OCI-LY7 (cell line): ENCODE measurements at regions not wholly inside any gene's neighbourhood (a gene's known extent, or its start where the extent isn't known, plus 50 kb on each side); places are given as distances from the start of the nearest gene placed in this dataset.

ENCODE experiments used
- BruUV-seq: library from RNA; stranded (reverse); fragments of 400-500 nt; replicated peaks from 2 replicates; lab custom pipeline; 2021; lab: Mats Ljungman, UMichigan
- CTCF ChIA-PET: fragments of 300-600 bp; sonication (Branson Sonifier 250); formaldehyde crosslinking; loops from one replicate; lab custom pipeline; 2022; ENCODE audit warnings: antibody characterized with exemption; ENCODE audit not compliant: unreplicated experiment; lab: Charles Lee
- POLR2A ChIA-PET: fragments of 300-600 bp; sonication (Branson Sonifier 250); formaldehyde crosslinking; loops from one replicate; lab custom pipeline; 2022; ENCODE audit warnings: antibody characterized with exemption; lab: Charles Lee
- DNase-seq: peaks from one replicate; pipeline ENCODE4 v3.0.0-alpha.2; 2015; ENCODE audit warnings: low spot score
- H2AFZ ChIP-seq: fragments of 200-600 bp; sonication (generic), shearing (Covaris generic); 2 replicates; pipeline ENCODE4 v1.6.1; 2014; ENCODE audit warnings: mild to moderate bottlenecking, antibody characterized with exemption, low read length, moderate library complexity
- H3K27ac ChIP-seq: fragments of 200-600 bp; sonication (generic); 2 replicates; pipeline ENCODE4 v1.5.1; 2014; ENCODE audit warnings: mixed run types, low read depth, mild to moderate bottlenecking, moderate library complexity, low read length, inconsistent platforms; ENCODE audit not compliant: poor library complexity, severe bottlenecking
- H3K36me3 ChIP-seq: fragments of 200-600 bp; sonication (generic); 2 replicates; pipeline ENCODE4 v1.6.1; 2014; ENCODE audit warnings: mild to moderate bottlenecking, antibody characterized with exemption, low read length, moderate library complexity, mixed read lengths; ENCODE audit not compliant: insufficient read depth
- H3K4me1 ChIP-seq: fragments of 200-600 bp; sonication (generic); 2 replicates; pipeline ENCODE4 v1.5.1; 2014; ENCODE audit warnings: mild to moderate bottlenecking, low read length; ENCODE audit not compliant: insufficient read depth, poor library complexity, severe bottlenecking
- H3K4me2 ChIP-seq: fragments of 200-600 bp; sonication (generic); 2 replicates; pipeline ENCODE4 v1.6.1; 2014; ENCODE audit warnings: mild to moderate bottlenecking, low read length
- H3K4me3 ChIP-seq: fragments of 200-600 bp; sonication (generic); 2 replicates; pipeline ENCODE4 v1.5.1; 2014; ENCODE audit warnings: mild to moderate bottlenecking, low read depth, low read length; ENCODE audit not compliant: poor library complexity, severe bottlenecking
- H3K79me2 ChIP-seq: fragments of 200-600 bp; sonication (generic); 2 replicates; pipeline ENCODE4 v1.6.1; 2016; ENCODE audit warnings: low read depth, mild to moderate bottlenecking, low read length, moderate library complexity, mixed read lengths; ENCODE audit not compliant: insufficient read depth
- H3K9me2 ChIP-seq: fragments of 200-600 bp; sonication (generic); 2 replicates; pipeline ENCODE4 v1.6.1; 2016; ENCODE audit warnings: mild to moderate bottlenecking, low read length, mixed read lengths; ENCODE audit not compliant: insufficient read depth
- H3K9me3 ChIP-seq: fragments of 200-600 bp; sonication (generic); 2 replicates; pipeline ENCODE4 v1.6.1; 2014; ENCODE audit warnings: mild to moderate bottlenecking, mixed run types, low read length, mixed read lengths
- H4K20me1 ChIP-seq: fragments of 200-600 bp; sonication (generic); 2 replicates; pipeline ENCODE4 v1.6.1; 2014; ENCODE audit warnings: mild to moderate bottlenecking, antibody characterized with exemption, low read length, moderate library complexity, mixed read lengths; ENCODE audit not compliant: insufficient read depth
- EZH2phosphoT487 ChIP-seq: fragments of 200-600 bp; sonication (generic); IDR thresholded peaks from 2 replicates; pipeline ENCODE4 v1.6.1; 2018; ENCODE audit warnings: low read depth, borderline replicate concordance, mild to moderate bottlenecking, mixed run types, antibody characterized with exemption, low read length, moderate library complexity, mixed read lengths
- intact Hi-C: fragments of 100-400 bp; cut with micrococcal nuclease; formaldehyde crosslinking; loops from one replicate; pipeline ENCODE4 v1.10.0; 2022; ENCODE audit not compliant: unreplicated experiment
- TF ChIP-seq, protein P1 (sequence below): fragments of 200-600 bp; sonication (generic); conservative IDR thresholded peaks from 2 replicates; pipeline ENCODE4 v1.5.1; 2014; ENCODE audit warnings: mild to moderate bottlenecking, antibody characterized with exemption, low read length, moderate library complexity, mixed read lengths

DNA sequence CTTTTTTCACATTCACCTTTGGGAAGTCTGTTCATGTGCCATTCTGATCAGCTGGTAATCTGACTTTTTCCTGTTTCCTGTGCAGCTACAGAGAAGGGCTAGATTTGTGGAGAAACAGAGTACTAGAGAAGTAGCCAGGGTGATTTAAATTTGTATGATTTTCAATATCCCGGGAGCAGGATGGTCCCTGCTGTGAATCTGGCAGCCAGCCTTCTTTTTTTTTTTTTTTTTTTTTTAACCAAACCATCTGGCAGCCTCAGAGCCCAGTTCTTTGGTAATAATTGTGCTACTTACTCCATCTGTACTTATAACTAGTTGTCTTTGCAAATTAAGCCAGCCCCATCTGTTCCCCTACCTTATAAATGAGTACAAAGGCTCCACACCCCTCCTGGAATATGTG is 248.6 kb upstream of the DEPDC1 start:
- TF ChIP-seq, protein P1, sequence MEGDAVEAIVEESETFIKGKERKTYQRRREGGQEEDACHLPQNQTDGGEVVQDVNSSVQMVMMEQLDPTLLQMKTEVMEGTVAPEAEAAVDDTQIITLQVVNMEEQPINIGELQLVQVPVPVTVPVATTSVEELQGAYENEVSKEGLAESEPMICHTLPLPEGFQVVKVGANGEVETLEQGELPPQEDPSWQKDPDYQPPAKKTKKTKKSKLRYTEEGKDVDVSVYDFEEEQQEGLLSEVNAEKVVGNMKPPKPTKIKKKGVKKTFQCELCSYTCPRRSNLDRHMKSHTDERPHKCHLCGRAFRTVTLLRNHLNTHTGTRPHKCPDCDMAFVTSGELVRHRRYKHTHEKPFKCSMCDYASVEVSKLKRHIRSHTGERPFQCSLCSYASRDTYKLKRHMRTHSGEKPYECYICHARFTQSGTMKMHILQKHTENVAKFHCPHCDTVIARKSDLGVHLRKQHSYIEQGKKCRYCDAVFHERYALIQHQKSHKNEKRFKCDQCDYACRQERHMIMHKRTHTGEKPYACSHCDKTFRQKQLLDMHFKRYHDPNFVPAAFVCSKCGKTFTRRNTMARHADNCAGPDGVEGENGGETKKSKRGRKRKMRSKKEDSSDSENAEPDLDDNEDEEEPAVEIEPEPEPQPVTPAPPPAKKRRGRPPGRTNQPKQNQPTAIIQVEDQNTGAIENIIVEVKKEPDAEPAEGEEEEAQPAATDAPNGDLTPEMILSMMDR: no peak
- no peak for TF ChIP-seq EZH2phosphoT487
- H3K79me2 ChIP-seq: no peaks in the 10 kb centered on the region
- DNase-seq: no peak
- H3K27ac ChIP-seq: no peak overlapping the region
- H3K9me2 ChIP-seq: no peaks in the 10 kb centered on the region
- ChIA-PET POLR2A (no interaction called here), CTCF (no interaction called here)
- H3K4me3 ChIP-seq: no peak overlapping the region
- H3K9me3 ChIP-seq: no peaks in the 10 kb centered on the region
- no peaks in the 10 kb centered on the region for H3K4me1 ChIP-seq
- intact Hi-C loops: no loop called here
- BruUV-seq: no TSS peak
- no peak overlapping the region for H3K4me2 ChIP-seq
- H4K20me1 ChIP-seq: no peaks in the 10 kb centered on the region
- H3K36me3 ChIP-seq: no peaks in the 10 kb centered on the region
- H2AFZ ChIP-seq: no peak overlapping the region

DNA sequence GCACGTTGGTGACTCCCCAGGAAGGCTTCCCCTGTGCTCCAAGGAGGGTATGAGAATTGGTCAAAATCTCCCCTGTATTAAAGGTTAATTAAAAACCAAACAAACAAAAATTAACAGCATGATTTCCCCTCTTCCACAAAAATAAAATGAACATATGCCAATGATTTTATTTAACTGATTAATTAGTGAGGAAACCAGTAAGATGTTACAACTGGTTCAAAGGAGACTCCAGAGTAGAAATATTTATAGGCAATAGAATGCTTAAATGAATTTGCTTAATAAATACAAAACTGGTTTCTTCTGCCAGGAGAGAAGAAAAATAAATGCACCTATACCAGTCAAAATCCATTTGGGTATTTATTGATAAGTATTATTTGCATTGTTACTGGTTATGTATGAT is 249.5 kb upstream of the DEPDC1 start:
- H3K4me2 ChIP-seq: no peak overlapping the region
- H3K4me3 ChIP-seq: no peak overlapping the region
- H3K27ac ChIP-seq: no peak overlapping the region
- no peaks in the 10 kb centered on the region for H3K9me3 ChIP-seq
- ChIA-PET POLR2A (no interaction called here), CTCF (no interaction called here)
- no peaks in the 10 kb centered on the region for H3K4me1 ChIP-seq
- no peaks in the 10 kb centered on the region for H3K9me2 ChIP-seq
- DNase-seq: no peak
- H2AFZ ChIP-seq: no peak overlapping the region
- TF ChIP-seq EZH2phosphoT487: no peak
- TF ChIP-seq, protein P1: no peak
- no peaks in the 10 kb centered on the region for H4K20me1 ChIP-seq
- no peaks in the 10 kb centered on the region for H3K36me3 ChIP-seq
- no peaks in the 10 kb centered on the region for H3K79me2 ChIP-seq
- intact Hi-C loops: no loop called here
- no TSS peak for BruUV-seq

DNA sequence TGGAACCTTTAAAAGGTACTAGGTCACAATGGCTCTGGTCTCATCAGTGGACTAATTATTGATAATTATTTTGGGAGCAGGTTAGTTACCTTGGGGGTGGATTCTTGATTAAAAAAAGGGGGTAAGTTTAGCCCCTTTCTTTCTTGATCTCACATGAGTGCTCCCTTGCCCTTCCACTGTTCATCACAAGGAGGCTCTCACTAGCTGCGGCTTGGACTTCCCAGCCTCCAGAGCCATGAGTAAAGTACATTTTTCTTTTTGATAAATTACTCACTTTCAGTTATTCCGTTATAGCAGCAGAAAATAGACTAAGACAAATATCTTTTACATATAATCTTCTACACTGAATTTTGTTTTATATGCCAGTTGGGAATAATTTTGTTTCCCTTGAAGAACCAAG is 254.8 kb upstream of the DEPDC1 start:
- Histone ChIP-seq H3K27ac (no peak overlapping the region), H4K20me1 (no peaks in the 10 kb centered on the region), H3K36me3 (no peaks in the 10 kb centered on the region), H2AFZ (no peak overlapping the region), H3K79me2 (no peaks in the 10 kb centered on the region), H3K4me2 (no peak overlapping the region), H3K9me2 (no peaks in the 10 kb centered on the region), H3K4me3 (no peak overlapping the region), H3K4me1 (no peaks in the 10 kb centered on the region), H3K9me3 (no peaks in the 10 kb centered on the region)
- intact Hi-C loops: no loop called here
- ChIA-PET POLR2A (interaction anchor here (0.7 kb wide), 1 partner anchor 667 kb away, joined by 3 read pairs; no protein-coding TSS in a partner anchor), CTCF (no interaction called here)
- BruUV-seq: no TSS peak
- TF ChIP-seq, protein P1: no peak
- TF ChIP-seq EZH2phosphoT487: no peak
- DNase-seq: no peak
